IPS-18a (cell line): ENCODE measurements at regions not wholly inside any gene's neighbourhood (a gene's known extent, or its start where the extent isn't known, plus 50 kb on each side); places are given as distances from the start of the nearest gene placed in this dataset.

Source experiments
- H3K27ac ChIP-seq: one replicate; pipeline ENCODE4 v1.5.1; 2013; ENCODE audit warnings: low read length
- H3K27me3 ChIP-seq: one replicate; pipeline ENCODE4 v1.6.1; 2013; ENCODE audit warnings: mild to moderate bottlenecking, low read length; ENCODE audit not compliant: control insufficient read depth, insufficient read depth
- H3K36me3 ChIP-seq: one replicate; pipeline ENCODE4 v1.6.1; 2013; ENCODE audit warnings: low read depth, low read length; ENCODE audit not compliant: control insufficient read depth
- H3K4me1 ChIP-seq: one replicate; pipeline ENCODE4 v1.6.1; 2013; ENCODE audit warnings: low read depth, low read length; ENCODE audit not compliant: control insufficient read depth
- H3K4me3 ChIP-seq: one replicate; pipeline ENCODE4 v1.5.1; 2013; ENCODE audit warnings: low read length
- H3K9ac ChIP-seq: one replicate; pipeline ENCODE4 v1.6.1; 2013; ENCODE audit warnings: mild to moderate bottlenecking, low read length, moderate library complexity
- H3K9me3 ChIP-seq: one replicate; pipeline ENCODE4 v1.6.1; 2013; ENCODE audit warnings: low read depth, low read length; ENCODE audit not compliant: control insufficient read depth

DNA sequence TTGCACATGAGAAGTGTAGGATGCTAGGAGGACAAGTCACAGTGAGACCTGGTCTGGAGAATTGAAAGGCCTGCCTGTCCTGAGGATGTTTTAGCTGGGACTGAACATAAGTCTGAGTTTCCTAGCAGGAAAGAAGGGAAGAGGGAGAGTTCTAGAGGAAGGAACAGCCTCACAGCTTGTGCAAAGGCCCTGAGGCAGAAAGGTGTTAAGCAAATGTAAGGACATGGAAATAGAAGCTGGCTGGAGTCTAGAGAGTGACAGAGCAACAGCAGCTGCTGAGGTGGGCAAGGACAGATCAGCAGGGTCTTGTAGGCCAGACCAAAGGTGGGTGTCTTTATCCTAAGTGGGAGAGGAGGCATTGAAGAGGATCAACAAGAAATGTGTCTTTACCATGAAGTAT lies 210.9 kb upstream of the E2F8 start:
- Histone ChIP-seq H3K27me3 (no peaks in the 10 kb centered on the region), H3K36me3 (no peaks in the 10 kb centered on the region), H3K9ac (no peak overlapping the region), H3K4me1 (peaks cover 21% of the 10 kb centered on the region), H3K9me3 (no peaks in the 10 kb centered on the region), H3K27ac (no peak overlapping the region), H3K4me3 (no peak overlapping the region)

GRCh38 chr11:19450282-19450681 lies 209.5 kb upstream of the E2F8 start:
- Histone ChIP-seq H3K9me3 (no peaks in the 10 kb centered on the region), H3K27me3 (no peaks in the 10 kb centered on the region), H3K4me3 (no peak overlapping the region), H3K9ac (no peak overlapping the region), H3K4me1 (peaks cover 9% of the 10 kb centered on the region), H3K27ac (no peak overlapping the region), H3K36me3 (no peaks in the 10 kb centered on the region)

- Histone ChIP-seq H3K9ac (no peak overlapping the region), H3K4me1 (peaks cover 2% of the 10 kb centered on the region), H3K27me3 (no peaks in the 10 kb centered on the region), H3K36me3 (no peaks in the 10 kb centered on the region), H3K4me3 (no peak overlapping the region), H3K27ac (no peak overlapping the region), H3K9me3 (no peaks in the 10 kb centered on the region)
Observed at GRCh38 chr11:19448651-19449050, 207.9 kb upstream of the E2F8 start.

DNA sequence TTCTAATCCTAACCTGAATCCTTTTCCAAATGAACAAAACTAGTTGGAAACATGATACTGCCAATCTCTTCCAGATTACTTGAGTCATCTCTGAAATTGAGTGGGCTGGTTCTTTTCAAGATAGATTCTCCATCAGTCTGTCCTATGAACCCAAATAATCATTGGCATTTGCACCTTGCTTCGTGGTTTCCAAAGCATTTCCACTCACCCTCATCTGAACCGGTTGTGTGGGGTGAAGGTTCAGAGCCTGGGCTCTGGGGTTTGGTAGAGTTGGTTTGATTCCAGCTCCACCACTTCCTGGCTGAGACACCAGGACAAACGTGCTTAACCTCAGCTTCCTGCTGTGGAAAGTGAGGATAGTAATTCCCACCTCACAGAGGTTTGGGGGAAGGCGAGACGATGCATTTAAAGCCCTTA lies 206.4 kb upstream of the E2F8 start:
- no peaks in the 10 kb centered on the region for H3K36me3 ChIP-seq
- no peaks in the 10 kb centered on the region for H3K9me3 ChIP-seq
- H3K27ac ChIP-seq, result no peak overlapping the region
- no peak overlapping the region for H3K9ac ChIP-seq
- no peaks in the 10 kb centered on the region for H3K4me1 ChIP-seq
- H3K4me3 ChIP-seq, result no peak overlapping the region
- no peaks in the 10 kb centered on the region for H3K27me3 ChIP-seq

DNA sequence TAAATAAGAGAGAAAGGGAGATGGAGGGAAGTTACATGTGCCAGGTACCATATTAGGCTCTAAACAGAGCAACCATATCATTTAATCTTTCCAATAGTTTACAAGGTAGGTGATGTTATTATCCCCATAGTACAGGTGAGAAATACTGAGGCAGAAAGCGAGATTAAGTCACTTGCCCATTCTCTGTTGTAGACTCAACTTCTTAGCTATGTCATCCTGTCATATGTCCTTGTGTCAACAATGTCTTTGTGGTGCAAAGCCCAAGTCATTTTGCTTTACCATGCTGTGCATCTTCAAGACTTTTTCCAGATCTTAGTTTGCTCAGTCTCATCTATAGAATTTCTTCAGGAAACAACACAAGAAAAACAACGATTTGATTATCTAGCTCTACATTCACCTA lies 205.0 kb upstream of the E2F8 start:
- H3K4me1 ChIP-seq, result no peaks in the 10 kb centered on the region
- H3K27me3 ChIP-seq, result no peaks in the 10 kb centered on the region
- H3K9me3 ChIP-seq, result no peaks in the 10 kb centered on the region
- H3K9ac ChIP-seq, result no peak overlapping the region
- no peak overlapping the region for H3K27ac ChIP-seq
- H3K36me3 ChIP-seq, result no peaks in the 10 kb centered on the region
- no peak overlapping the region for H3K4me3 ChIP-seq

DNA sequence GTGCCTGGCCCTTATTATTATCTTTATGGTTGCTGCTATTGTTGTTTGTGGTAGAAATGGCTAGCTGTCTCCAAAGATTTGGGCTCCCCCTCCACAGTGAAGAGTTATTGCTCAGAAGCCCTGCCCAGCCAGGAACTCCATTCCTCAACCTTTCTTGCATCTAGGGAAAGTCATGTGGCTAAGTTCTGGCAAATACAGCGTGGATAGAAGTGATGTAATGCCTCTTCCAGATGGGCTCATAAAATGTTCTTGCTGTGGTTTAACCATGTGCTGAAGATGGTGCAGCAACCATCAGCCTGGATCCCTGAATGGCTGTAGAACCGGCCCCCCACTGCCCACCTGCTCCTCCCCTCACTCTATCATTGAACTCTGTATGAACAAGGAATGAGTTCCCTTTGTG lies 203.5 kb upstream of the E2F8 start:
- H3K36me3 ChIP-seq, result no peaks in the 10 kb centered on the region
- no peaks in the 10 kb centered on the region for H3K4me1 ChIP-seq
- no peak overlapping the region for H3K27ac ChIP-seq
- no peak overlapping the region for H3K4me3 ChIP-seq
- H3K9me3 ChIP-seq, result no peaks in the 10 kb centered on the region
- no peak overlapping the region for H3K9ac ChIP-seq
- no peaks in the 10 kb centered on the region for H3K27me3 ChIP-seq

DNA sequence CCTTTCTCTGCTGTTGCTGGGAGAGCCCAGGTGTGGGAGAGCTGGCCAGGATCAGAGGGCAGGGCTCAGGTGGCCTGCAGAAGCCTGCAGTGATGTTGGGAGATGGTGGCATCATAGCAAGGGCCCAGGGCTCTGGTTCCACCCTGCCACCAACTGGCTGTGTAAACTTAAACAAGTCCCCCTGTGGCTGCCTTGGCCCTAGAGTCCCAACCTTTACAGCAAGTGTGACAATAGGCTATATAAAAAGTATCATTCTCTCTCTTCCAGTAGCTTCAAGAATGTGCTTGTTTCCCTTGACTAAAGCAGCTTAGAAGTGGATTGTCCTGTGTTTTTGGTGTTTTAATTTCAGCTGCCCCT lies 201.8 kb upstream of the E2F8 start:
- H3K9ac ChIP-seq, result no peak overlapping the region
- no peak overlapping the region for H3K4me3 ChIP-seq
- H3K36me3 ChIP-seq, result no peaks in the 10 kb centered on the region
- no peak overlapping the region for H3K27ac ChIP-seq
- no peaks in the 10 kb centered on the region for H3K4me1 ChIP-seq
- no peaks in the 10 kb centered on the region for H3K9me3 ChIP-seq
- no peaks in the 10 kb centered on the region for H3K27me3 ChIP-seq

DNA sequence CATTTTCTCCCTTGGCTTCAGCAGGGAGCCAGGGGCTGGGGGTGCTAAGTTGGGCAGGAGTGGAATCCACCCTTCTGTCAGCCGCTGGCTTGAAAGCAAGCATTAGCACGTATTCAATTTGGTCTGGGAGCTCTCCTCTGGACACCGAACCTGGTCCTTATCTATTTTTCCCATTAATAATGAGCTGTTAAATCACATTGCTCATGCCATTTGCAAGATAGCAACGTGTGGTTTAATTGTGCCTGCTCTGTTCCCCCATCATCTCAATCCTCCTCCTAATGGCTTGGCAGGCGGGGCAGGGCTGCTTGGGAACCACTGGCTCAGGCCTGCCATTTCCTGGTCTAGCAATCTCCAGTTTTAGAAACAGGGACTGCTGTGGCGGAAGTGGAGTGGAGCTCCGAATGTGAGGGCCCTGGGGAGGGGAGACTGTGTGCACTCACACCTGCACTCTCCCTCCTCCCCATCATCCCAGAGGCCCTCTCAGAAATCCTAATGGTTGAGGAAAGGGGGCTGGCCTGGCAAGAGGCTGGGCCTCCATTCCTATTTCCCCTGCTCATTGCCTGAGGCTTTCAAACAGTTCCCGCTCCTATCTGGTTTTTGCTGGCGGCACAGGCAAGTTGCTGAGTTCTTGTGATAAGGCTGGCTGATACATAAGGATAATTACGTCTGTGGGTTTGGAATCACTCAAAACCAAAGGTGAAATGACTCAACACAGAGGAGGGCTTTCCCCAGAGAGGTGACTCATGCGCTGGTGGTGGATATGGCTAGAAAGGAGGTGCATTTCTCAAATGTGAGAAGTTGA lies 201.2 kb upstream of the E2F8 start:
- no peak overlapping the region for H3K27ac ChIP-seq
- no peaks in the 10 kb centered on the region for H3K9me3 ChIP-seq
- H3K27me3 ChIP-seq, result no peaks in the 10 kb centered on the region
- H3K4me1 ChIP-seq, result no peaks in the 10 kb centered on the region
- H3K4me3 ChIP-seq, result no peak overlapping the region
- H3K9ac ChIP-seq, result no peak overlapping the region
- H3K36me3 ChIP-seq, result no peaks in the 10 kb centered on the region

DNA sequence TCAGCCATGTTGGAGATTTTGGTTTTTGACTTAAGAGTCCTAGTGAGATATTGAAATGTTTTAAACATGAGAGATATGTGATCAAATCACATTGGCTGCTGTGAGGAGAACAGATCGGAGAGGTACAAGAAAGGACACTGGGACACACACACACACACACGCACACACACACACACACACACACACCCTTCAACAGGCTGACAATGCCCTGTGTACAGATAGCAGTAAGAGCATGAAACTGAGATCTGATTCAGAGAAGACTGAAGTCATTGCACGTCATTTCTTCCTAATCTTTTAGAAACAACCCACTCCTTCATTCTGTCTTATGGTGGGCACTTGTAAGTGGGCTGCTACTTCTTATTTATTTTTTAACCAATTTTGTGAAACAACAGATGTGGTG lies 200.5 kb upstream of the E2F8 start:
- no peak overlapping the region for H3K9ac ChIP-seq
- H3K4me1 ChIP-seq, result no peaks in the 10 kb centered on the region
- H3K36me3 ChIP-seq, result no peaks in the 10 kb centered on the region
- H3K4me3 ChIP-seq, result no peak overlapping the region
- no peaks in the 10 kb centered on the region for H3K27me3 ChIP-seq
- no peak overlapping the region for H3K27ac ChIP-seq
- no peaks in the 10 kb centered on the region for H3K9me3 ChIP-seq

- Histone ChIP-seq H3K4me1 (peaks cover 12% of the 10 kb centered on the region), H3K27me3 (no peaks in the 10 kb centered on the region)
Observed at GRCh38 chr11:19437760-19438159, 197.0 kb upstream of the E2F8 start.

DNA sequence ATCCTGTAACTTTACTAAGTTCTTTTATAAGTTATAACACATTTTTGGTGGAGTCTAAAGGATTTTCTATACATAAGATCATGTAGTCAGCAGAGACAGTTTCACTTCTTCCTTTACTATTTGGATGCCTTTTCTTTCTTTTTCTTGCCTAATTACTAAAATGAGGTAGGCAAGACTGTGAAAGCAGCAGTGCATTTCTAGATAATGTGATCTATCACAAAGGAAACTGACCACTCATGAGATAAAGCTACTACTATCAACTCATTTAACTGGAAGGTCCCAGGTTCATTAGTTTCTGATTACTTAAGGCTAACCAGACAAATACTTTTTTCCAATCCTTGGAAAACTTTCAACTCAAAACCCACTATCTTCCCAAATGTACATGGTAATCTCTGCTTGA lies 196.2 kb upstream of the E2F8 start:
- Histone ChIP-seq H3K36me3 (no peaks in the 10 kb centered on the region), H3K9ac (no peak overlapping the region), H3K27me3 (no peaks in the 10 kb centered on the region)

More at GRCh38 chr11:19437760-19438159, 197.0 kb upstream of the E2F8 start:
- no peak overlapping the region for H3K9ac ChIP-seq
- H3K4me3 ChIP-seq, result no peak overlapping the region
- no peaks in the 10 kb centered on the region for H3K9me3 ChIP-seq
- H3K36me3 ChIP-seq, result no peaks in the 10 kb centered on the region
- no peak overlapping the region for H3K27ac ChIP-seq

DNA sequence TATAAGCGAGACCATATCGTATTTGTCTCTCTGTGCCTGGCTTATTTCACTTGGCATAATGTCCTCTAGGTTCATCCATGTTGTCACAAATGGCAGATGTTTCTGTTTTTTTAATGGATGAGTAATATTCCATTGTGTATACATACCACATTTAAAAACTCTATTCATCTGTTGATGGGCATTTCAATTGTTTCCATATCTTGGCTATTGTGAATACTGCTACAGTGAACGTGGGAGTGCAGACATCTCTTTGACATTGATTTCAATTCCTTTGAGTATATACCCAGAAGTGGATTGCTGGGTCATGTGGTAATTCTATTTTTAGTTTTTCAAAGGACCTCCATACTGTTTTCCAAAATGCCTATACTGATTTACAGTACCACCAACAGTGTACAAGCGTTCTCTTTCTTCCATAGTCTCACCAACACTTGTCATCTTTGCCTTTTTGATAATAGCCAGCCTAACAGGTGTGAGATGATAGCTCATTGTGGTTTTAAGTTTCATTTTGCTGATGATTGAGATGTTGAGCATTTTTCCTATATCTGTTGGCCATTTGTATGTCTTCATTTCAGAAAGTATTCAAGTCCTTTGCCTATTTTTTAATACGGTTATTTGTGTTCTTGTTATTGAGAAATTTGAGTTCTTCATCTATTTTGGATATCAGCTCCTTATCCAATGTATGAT lies 194.7 kb upstream of the E2F8 start:
- Histone ChIP-seq H3K27me3 (no peaks in the 10 kb centered on the region), H3K27ac (no peak overlapping the region), H3K36me3 (no peaks in the 10 kb centered on the region), H3K9ac (no peak overlapping the region), H3K4me1 (peaks cover 28% of the 10 kb centered on the region), H3K9me3 (no peaks in the 10 kb centered on the region), H3K4me3 (no peak overlapping the region)

More for the DNA sequence above, 196.2 kb upstream of the E2F8 start:
- no peaks in the 10 kb centered on the region for H3K9me3 ChIP-seq
- H3K4me1 ChIP-seq, result peaks cover 19% of the 10 kb centered on the region
- no peak overlapping the region for H3K4me3 ChIP-seq
- H3K27ac ChIP-seq, result no peak overlapping the region
